DOHH2 (cell line): ENCODE measurements at regions not wholly inside any gene's neighbourhood (a gene's known extent, or its start where the extent isn't known, plus 50 kb on each side); places are given as distances from the start of the nearest gene placed in this dataset.

Experiments used
- EZH2phosphoT487 ChIP-seq: fragments of 200-600 bp; sonication (generic); IDR thresholded peaks from 2 replicates; pipeline ENCODE4 v1.6.1; 2017; ENCODE audit warnings: borderline replicate concordance, mild to moderate bottlenecking, antibody characterized with exemption, low read length, moderate library complexity, mixed read lengths
- TF ChIP-seq, protein P1 (sequence below): fragments of 200-600 bp; sonication (generic); IDR thresholded peaks from one replicate; pipeline ENCODE4 v1.5.1; 2014; ENCODE audit warnings: antibody characterized with exemption, mild to moderate bottlenecking, low read depth, low read length; ENCODE audit not compliant: poor library complexity, severe bottlenecking

DNA sequence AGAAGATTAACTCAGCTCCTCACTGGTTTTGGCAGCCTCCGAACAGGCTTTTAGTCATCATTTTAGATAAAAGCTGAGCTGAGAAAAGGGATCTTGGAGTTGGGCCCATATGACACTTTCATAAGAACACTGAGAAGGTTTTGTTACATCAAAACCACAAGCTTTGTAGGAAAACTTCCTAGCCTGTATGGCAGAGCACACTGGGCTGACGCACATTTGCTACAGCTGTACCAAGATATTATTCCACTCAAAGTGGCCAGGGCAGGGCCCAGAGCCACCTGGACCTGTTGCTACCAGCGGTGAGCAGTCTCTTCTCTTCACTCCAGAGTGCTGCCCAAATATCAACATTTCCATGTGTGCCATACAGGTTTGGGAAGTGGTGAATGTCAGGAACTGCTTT is 160.5 kb upstream of the CCDC54 start:
- TF ChIP-seq, protein P1, sequence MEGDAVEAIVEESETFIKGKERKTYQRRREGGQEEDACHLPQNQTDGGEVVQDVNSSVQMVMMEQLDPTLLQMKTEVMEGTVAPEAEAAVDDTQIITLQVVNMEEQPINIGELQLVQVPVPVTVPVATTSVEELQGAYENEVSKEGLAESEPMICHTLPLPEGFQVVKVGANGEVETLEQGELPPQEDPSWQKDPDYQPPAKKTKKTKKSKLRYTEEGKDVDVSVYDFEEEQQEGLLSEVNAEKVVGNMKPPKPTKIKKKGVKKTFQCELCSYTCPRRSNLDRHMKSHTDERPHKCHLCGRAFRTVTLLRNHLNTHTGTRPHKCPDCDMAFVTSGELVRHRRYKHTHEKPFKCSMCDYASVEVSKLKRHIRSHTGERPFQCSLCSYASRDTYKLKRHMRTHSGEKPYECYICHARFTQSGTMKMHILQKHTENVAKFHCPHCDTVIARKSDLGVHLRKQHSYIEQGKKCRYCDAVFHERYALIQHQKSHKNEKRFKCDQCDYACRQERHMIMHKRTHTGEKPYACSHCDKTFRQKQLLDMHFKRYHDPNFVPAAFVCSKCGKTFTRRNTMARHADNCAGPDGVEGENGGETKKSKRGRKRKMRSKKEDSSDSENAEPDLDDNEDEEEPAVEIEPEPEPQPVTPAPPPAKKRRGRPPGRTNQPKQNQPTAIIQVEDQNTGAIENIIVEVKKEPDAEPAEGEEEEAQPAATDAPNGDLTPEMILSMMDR = no peak
- no peak for TF ChIP-seq EZH2phosphoT487
